Testis (tissue), 2 donors: ENCODE measurements at regions not wholly inside any gene's neighbourhood (a gene's known extent, or its start where the extent isn't known, plus 50 kb on each side); places are given as distances from the start of the nearest gene placed in this dataset.

Source experiments
- DNase-seq: peaks from one replicate; pipeline ENCODE4 v3.0.0-alpha.2; 2019
- H3K27ac ChIP-seq, 2 donors: fragments of 200-600 bp; sonication (generic); one replicate each; pipeline ENCODE4 v1.5.1; 2019
- H3K27me3 ChIP-seq: fragments of 200-600 bp; sonication (generic); one replicate; pipeline ENCODE4 v1.5.1; 2019
- H3K36me3 ChIP-seq: fragments of 200-600 bp; sonication (generic); one replicate; pipeline ENCODE4 v1.5.1; 2017; ENCODE audit warnings: low read depth; ENCODE audit errors: missing control alignments
- H3K4me1 ChIP-seq: fragments of 200-600 bp; sonication (generic); one replicate; pipeline ENCODE4 v1.5.1; 2019
- H3K4me3 ChIP-seq, 2 donors: fragments of 200-600 bp; sonication (generic); one replicate each; pipeline ENCODE4 v1.5.1; 2017 to 2019
- H3K9me3 ChIP-seq: fragments of 200-600 bp; sonication (generic); one replicate; pipeline ENCODE4 v1.5.1; 2017
- POLR2A ChIP-seq: fragments of 450-650 bp; IDR thresholded peaks from one replicate; pipeline ENCODE4 v1.6.1; 2017; ENCODE audit warnings: antibody characterized with exemption, mild to moderate bottlenecking, moderate library complexity
- WGBS, 2 donors: methylation state at CpG; one replicate each; pipeline ENCODE4 v1.1.5; 2018; 5-methylcytosine and 5-hydroxymethylcytosine counted together
- intact Hi-C: fragments of 100-400 bp; cut with DNase I; formaldehyde crosslinking; loops from one replicate; pipeline ENCODE4 v1.15.1; 2023; ENCODE audit warnings: low total_unique reads
- TF ChIP-seq, protein P1 (sequence below), 3 experiments: fragments of 450-650 bp in 2 of 3; fragments of 200-600 bp in 1 of 3; sonication (generic) in 1 of 3; IDR thresholded peaks; one replicate each; pipeline ENCODE4 v1.5.1; 2016 to 2019; ENCODE audit warnings: antibody characterized with exemption in 3 of 3, mild to moderate bottlenecking in 2 of 3, moderate library complexity in 1 of 3

- TF ChIP-seq, protein P1, sequence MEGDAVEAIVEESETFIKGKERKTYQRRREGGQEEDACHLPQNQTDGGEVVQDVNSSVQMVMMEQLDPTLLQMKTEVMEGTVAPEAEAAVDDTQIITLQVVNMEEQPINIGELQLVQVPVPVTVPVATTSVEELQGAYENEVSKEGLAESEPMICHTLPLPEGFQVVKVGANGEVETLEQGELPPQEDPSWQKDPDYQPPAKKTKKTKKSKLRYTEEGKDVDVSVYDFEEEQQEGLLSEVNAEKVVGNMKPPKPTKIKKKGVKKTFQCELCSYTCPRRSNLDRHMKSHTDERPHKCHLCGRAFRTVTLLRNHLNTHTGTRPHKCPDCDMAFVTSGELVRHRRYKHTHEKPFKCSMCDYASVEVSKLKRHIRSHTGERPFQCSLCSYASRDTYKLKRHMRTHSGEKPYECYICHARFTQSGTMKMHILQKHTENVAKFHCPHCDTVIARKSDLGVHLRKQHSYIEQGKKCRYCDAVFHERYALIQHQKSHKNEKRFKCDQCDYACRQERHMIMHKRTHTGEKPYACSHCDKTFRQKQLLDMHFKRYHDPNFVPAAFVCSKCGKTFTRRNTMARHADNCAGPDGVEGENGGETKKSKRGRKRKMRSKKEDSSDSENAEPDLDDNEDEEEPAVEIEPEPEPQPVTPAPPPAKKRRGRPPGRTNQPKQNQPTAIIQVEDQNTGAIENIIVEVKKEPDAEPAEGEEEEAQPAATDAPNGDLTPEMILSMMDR (IDR thresholded peaks at IDR 0.05), result no peak
- TF ChIP-seq POLR2A, result no peak
- no peak for DNase-seq
Measured at GRCh38 chr5:166561759-166562158, 1729.7 kb upstream of the WWC1 start.

DNA sequence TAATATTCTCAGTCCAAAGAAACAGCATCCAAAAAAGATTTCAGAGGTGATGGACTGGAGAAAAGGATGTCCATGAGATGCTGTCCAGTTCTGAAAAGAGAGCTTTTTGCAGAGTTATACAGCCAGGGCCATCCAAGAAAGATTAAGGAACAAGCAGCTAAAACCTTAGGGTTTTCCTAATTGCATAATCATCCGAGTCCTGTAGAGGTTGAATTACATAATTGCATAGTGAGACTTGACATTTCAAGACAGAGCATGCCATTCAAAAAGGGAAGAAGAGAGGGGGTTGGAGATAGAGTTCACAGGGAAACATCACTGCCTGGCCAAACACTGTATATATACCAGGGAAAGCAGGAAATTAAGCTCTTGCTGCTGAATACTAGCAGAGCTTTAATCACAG lies 1729.2 kb upstream of the WWC1 start:
- Histone ChIP-seq H3K27ac (no peak overlapping the region), H3K9me3 (no peaks in the 10 kb centered on the region), H3K4me1 (no peaks in the 10 kb centered on the region), H3K36me3 (no peaks in the 10 kb centered on the region), H3K4me3 (no peak overlapping the region), H3K27me3 (no peaks in the 10 kb centered on the region)
- no peak for TF ChIP-seq POLR2A
- TF ChIP-seq, protein P1 (IDR thresholded peaks at IDR 0.05), result no peak
- WGBS, 2 donors, result 36 to 41% methylated on average over 1 of the region's 1 CpG
- intact Hi-C loops, result no loop called here
- no peak for DNase-seq

More at GRCh38 chr5:166561759-166562158, 1729.7 kb upstream of the WWC1 start:
- 81 to 85% methylated on average over 3 of the region's 3 CpGs for WGBS, 2 donors
- H3K27me3 ChIP-seq, result no peaks in the 10 kb centered on the region
- intact Hi-C loops, result no loop called here
- H3K4me1 ChIP-seq, result no peaks in the 10 kb centered on the region
- H3K9me3 ChIP-seq, result no peaks in the 10 kb centered on the region
- H3K36me3 ChIP-seq, result no peaks in the 10 kb centered on the region
- no peak overlapping the region for H3K4me3 ChIP-seq
- no peak overlapping the region for H3K27ac ChIP-seq

GRCh38 chr5:166566725-166567124 lies 1724.7 kb upstream of the WWC1 start:
- Histone ChIP-seq H3K9me3 (no peaks in the 10 kb centered on the region), H3K4me3 (no peak overlapping the region), H3K36me3 (no peaks in the 10 kb centered on the region), H3K27me3 (no peaks in the 10 kb centered on the region), H3K27ac (no peak overlapping the region), H3K4me1 (no peaks in the 10 kb centered on the region)
- 61 to 68% methylated on average over 1 of the region's 1 CpG for WGBS, 2 donors
- TF ChIP-seq POLR2A, result no peak
- TF ChIP-seq, protein P1 (IDR thresholded peaks at IDR 0.05), result no peak
- no peak for DNase-seq
- intact Hi-C loops, result no loop called here

DNA sequence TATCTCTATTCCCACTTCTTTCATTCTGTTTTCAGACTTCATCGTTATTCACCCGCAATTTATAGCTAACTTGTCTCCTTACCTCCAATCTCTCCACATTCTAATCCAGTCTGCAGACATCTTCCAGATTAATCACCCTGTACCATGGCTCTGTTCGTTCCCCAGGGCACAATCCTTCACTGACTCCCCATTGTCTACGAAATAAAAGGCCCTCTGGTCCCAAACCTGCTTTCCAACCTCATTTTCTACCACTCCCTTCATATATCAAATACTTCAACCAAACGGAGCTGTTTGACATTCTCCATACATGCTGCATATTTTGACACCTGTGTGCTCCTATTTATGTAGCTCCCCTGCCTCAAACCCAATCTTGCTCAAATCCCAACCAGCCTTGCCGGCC lies 1720.6 kb upstream of the WWC1 start:
- intact Hi-C loops, result no loop called here
- WGBS, 2 donors, result 69 to 73% methylated on average over 6 of the region's 6 CpGs
- H3K27me3 ChIP-seq, result no peaks in the 10 kb centered on the region

DNA sequence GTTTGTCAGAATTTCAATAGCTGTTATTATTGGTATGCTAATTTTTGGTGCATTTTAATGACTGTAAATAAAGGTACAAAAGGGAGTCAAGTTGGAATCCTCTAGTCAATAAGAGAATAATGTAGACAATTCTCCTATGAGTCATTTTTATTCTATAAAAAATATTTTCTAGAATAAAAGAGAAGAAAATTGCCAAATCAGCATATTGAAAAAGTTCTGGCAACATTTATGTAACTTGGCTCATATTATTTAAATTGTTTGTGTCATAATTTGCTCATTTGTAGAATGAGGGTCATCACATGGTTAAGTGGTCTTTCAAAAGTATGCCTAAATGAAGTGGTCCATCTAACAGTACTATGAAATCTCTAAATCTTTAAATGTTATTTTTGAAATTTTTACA lies 1719.8 kb upstream of the WWC1 start:
- intact Hi-C loops, result no loop called here
- H3K9me3 ChIP-seq, result no peaks in the 10 kb centered on the region
- no peak overlapping the region for H3K27ac ChIP-seq
- TF ChIP-seq, protein P1 (IDR thresholded peaks at IDR 0.05), result no peak
- no peak for TF ChIP-seq POLR2A
- no peaks in the 10 kb centered on the region for H3K36me3 ChIP-seq
- H3K4me1 ChIP-seq, result no peaks in the 10 kb centered on the region
- H3K4me3 ChIP-seq, result no peak overlapping the region
- no peak for DNase-seq
- no peaks in the 10 kb centered on the region for H3K27me3 ChIP-seq

More for the DNA sequence above, 1720.6 kb upstream of the WWC1 start:
- TF ChIP-seq POLR2A, result no peak
- TF ChIP-seq, protein P1 (IDR thresholded peaks at IDR 0.05), result no peak
- DNase-seq, result no peak
- Histone ChIP-seq H3K4me1 (no peaks in the 10 kb centered on the region), H3K36me3 (no peaks in the 10 kb centered on the region), H3K4me3 (no peak overlapping the region), H3K27ac (no peak overlapping the region), H3K9me3 (no peaks in the 10 kb centered on the region)
